Esophagus mucosa (tissue), 1 donor: ENCODE measurements at regions not wholly inside any gene's neighbourhood (a gene's known extent, or its start where the extent isn't known, plus 50 kb on each side); places are given as distances from the start of the nearest gene placed in this dataset.
A peak's percentile ranks its signal among the peaks of the same experiment; 100 is the strongest.
"Not testable (repeated sequence)": the region's sequence is repeated elsewhere in the genome, so short reads cannot be mapped to it uniquely, and the experiment has no call there.

Source experiments
- ATAC-seq: fragments of 200-7000 bp; cut with Tn5 transposase; one replicate; pipeline ENCODE4 v1.9.1; 2020
- donor health status: DM: yes; HTN: yes; CAD: no.

GRCh38 chr1:82154219-82154970, 353.7 kb downstream of the ADGRL2 start:
- ATAC-seq: no peak

GRCh38 chr1:82153752-82154151, 353.0 kb downstream of the ADGRL2 start:
- no peak for ATAC-seq

GRCh38 chr1:82153272-82153629, 352.5 kb downstream of the ADGRL2 start:
- ATAC-seq: no peak

GRCh38 chr1:82152356-82153271, 351.9 kb downstream of the ADGRL2 start:
- ATAC-seq: no peak

- ATAC-seq: no peak
Observed at GRCh38 chr1:82145656-82146055, 344.9 kb downstream of the ADGRL2 start.

- no peak for ATAC-seq
Observed at GRCh38 chr1:82143108-82143833, 342.5 kb downstream of the ADGRL2 start.

GRCh38 chr1:82141390-82141789, 340.7 kb downstream of the ADGRL2 start:
- no peak for ATAC-seq

- peak; percentile 46 for ATAC-seq
Observed at GRCh38 chr1:82139751-82140468, 339.2 kb downstream of the ADGRL2 start.

- not testable (repeated sequence) for ATAC-seq
Observed at GRCh38 chr1:82136351-82136750, 335.6 kb downstream of the ADGRL2 start.

- ATAC-seq: no peak
Observed at GRCh38 chr1:82125866-82126265, 325.1 kb downstream of the ADGRL2 start.

- no peak for ATAC-seq
Observed at GRCh38 chr1:82125119-82125518, 324.4 kb downstream of the ADGRL2 start.

GRCh38 chr1:82121421-82121820, 320.7 kb downstream of the ADGRL2 start:
- no peak for ATAC-seq

GRCh38 chr1:82116105-82116504, 315.4 kb downstream of the ADGRL2 start:
- no peak for ATAC-seq

- ATAC-seq: no peak
Observed at GRCh38 chr1:82114887-82115286, 314.2 kb downstream of the ADGRL2 start.

- no peak for ATAC-seq
Observed at GRCh38 chr1:82110366-82111254, 309.9 kb downstream of the ADGRL2 start.

GRCh38 chr1:82108843-82109242, 308.1 kb downstream of the ADGRL2 start:
- no peak for ATAC-seq

GRCh38 chr1:82106672-82107071, 305.9 kb downstream of the ADGRL2 start:
- no peak for ATAC-seq

GRCh38 chr1:82099170-82099569, 298.4 kb downstream of the ADGRL2 start:
- ATAC-seq: no peak

- ATAC-seq: no peak
Observed at GRCh38 chr1:82094136-82094535, 293.4 kb downstream of the ADGRL2 start.

- no peak for ATAC-seq
Observed at GRCh38 chr1:82091729-82092128, 291.0 kb downstream of the ADGRL2 start.

GRCh38 chr1:82091265-82091664, 290.5 kb downstream of the ADGRL2 start:
- no peak for ATAC-seq
